ENCODE measurements at regions not wholly inside any gene's neighbourhood (a gene's known extent, or its start where the extent isn't known, plus 50 kb on each side); places are given as distances from the start of the nearest gene placed in this dataset.

DNA sequence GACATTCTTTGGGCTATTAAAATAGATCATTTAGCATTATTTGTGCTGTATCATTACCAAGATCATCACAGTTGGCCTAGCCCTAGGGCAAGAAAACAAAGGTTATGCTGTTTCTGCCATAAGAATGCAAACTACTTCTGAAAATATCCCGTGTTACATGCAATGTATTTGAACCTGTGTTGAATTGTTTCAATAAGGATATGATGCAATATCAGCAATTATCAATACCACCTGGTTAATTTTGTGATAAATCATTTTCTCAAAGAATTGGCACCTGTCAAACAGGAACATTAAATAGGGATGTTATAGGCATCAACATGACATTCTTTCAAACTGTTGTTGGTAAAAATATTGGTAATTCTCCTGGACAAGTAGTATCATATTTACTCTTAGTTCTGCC is 2002.0 kb upstream of the CDH9 start:
- TF ChIP-seq, protein P1, sequence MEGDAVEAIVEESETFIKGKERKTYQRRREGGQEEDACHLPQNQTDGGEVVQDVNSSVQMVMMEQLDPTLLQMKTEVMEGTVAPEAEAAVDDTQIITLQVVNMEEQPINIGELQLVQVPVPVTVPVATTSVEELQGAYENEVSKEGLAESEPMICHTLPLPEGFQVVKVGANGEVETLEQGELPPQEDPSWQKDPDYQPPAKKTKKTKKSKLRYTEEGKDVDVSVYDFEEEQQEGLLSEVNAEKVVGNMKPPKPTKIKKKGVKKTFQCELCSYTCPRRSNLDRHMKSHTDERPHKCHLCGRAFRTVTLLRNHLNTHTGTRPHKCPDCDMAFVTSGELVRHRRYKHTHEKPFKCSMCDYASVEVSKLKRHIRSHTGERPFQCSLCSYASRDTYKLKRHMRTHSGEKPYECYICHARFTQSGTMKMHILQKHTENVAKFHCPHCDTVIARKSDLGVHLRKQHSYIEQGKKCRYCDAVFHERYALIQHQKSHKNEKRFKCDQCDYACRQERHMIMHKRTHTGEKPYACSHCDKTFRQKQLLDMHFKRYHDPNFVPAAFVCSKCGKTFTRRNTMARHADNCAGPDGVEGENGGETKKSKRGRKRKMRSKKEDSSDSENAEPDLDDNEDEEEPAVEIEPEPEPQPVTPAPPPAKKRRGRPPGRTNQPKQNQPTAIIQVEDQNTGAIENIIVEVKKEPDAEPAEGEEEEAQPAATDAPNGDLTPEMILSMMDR (IDR thresholded peaks at IDR 0.05) = no peak
- TF ChIP-seq ZFX (IDR thresholded peaks at IDR 0.05; ENCODE audit: borderline replicate concordance) = no peak
